ENCODE measurements at regions not wholly inside any gene's neighbourhood (a gene's known extent, or its start where the extent isn't known, plus 50 kb on each side); places are given as distances from the start of the nearest gene placed in this dataset.

GRCh38 chr6:9057937-9058336 lies 622.6 kb upstream of the SLC35B3 start:
- Histone ChIP-seq H3K9ac (ENCODE audit: insufficient read depth, low read depth, low read length) (no peak overlapping the region), H4K20me1 (ENCODE audit: insufficient read depth, low read length) (no peaks in the 10 kb centered on the region), H3K79me2 (ENCODE audit: insufficient read depth, low read length) (no peaks in the 10 kb centered on the region), H3K4me1 (ENCODE audit: insufficient read depth, low read length) (no peaks in the 10 kb centered on the region), H3K27me3 (ENCODE audit: control insufficient read depth in 1 of 2, insufficient read depth in 2 of 2, low read length in 2 of 2) (no peaks in the 10 kb centered on the region), H2AFZ (ENCODE audit: low read length) (no peak overlapping the region), H3K27ac (ENCODE audit: extremely low read length, insufficient read depth, low read length) (no peak overlapping the region), H3K36me3 (replicated peaks in 1 of 2; ENCODE audit: control insufficient read depth in 1 of 2, insufficient read depth in 2 of 2, low read length in 2 of 2) (no peaks in the 10 kb centered on the region), H3K4me2 (ENCODE audit: low read depth, low read length) (no peak overlapping the region), H3K4me3 (replicated peaks in 1 of 3; ENCODE audit: insufficient read depth in 1 of 3, low read depth in 2 of 3, low read length in 3 of 3) (no peak overlapping the region), H3K9me3 (ENCODE audit: low read length) (no peaks in the 10 kb centered on the region)
- ChIA-PET CTCF (ENCODE audit: low intra/inter-chr PET ratio, low total read pairs) (no interaction called here), POLR2A (no interaction called here)
- 3% methylated on average over 2 of the region's 2 CpGs for WGBS (ENCODE audit: low lambda C conversion rate)
- no peak for ATAC-seq
- no TSS peak for BruUV-seq (replicated peaks)
- no peak for FAIRE-seq
- no peak for DNase-seq (ENCODE audit: low spot score)
- in situ Hi-C loops (cut with HindIII; ENCODE audit: extremely low pct_ligation_motif_present, low pct_unique_long_range_greater_than_20kb) = no loop called here
- intact Hi-C loops (cut with micrococcal nuclease; ENCODE audit: unreplicated experiment) = no loop called here
- TF ChIP-seq SP4 (CRISPR knock-in tag; IDR thresholded peaks at IDR 0.05) = no peak
- no peak for TF ChIP-seq ZNF556 (CRISPR knock-in tag; IDR thresholded peaks at IDR 0.05; ENCODE audit: borderline replicate concordance)
- TF ChIP-seq RAD21 (CRISPR knock-in tag; IDR thresholded peaks at IDR 0.05) = no peak
- no peak for TF ChIP-seq ZNF672 (CRISPR knock-in tag; IDR thresholded peaks at IDR 0.05)
- TF ChIP-seq RAD51 (IDR thresholded peaks at IDR 0.05; ENCODE audit: borderline replicate concordance) = no peak
- TF ChIP-seq ZNF264 (CRISPR knock-in tag; IDR thresholded peaks at IDR 0.05) = no peak
- no peak for TF ChIP-seq PHF5A (CRISPR knock-in tag; IDR thresholded peaks at IDR 0.05; ENCODE audit: low read depth, unreplicated experiment)
- no peak for TF ChIP-seq HHEX (CRISPR knock-in tag; IDR thresholded peaks at IDR 0.05)
- no peak for TF ChIP-seq ISX (CRISPR knock-in tag; conservative IDR thresholded peaks at IDR 0.05)
- no peak for TF ChIP-seq MED13 (CRISPR knock-in tag; IDR thresholded peaks at IDR 0.05)
- TF ChIP-seq GPBP1L1 (CRISPR knock-in tag; IDR thresholded peaks at IDR 0.05) = no peak
- no peak for TF ChIP-seq ZNF331 (CRISPR knock-in tag; IDR thresholded peaks at IDR 0.05)
- no peak for TF ChIP-seq NRL (CRISPR knock-in tag; IDR thresholded peaks at IDR 0.05; ENCODE audit: borderline replicate concordance)
- TF ChIP-seq NCOA2 (CRISPR knock-in tag; IDR thresholded peaks at IDR 0.05) = no peak
- TF ChIP-seq ZNF768 (CRISPR knock-in tag; IDR thresholded peaks at IDR 0.05) = no peak
- no peak for TF ChIP-seq TBX3 (IDR thresholded peaks at IDR 0.05; ENCODE audit: borderline replicate concordance)

Data from HepG2 (cell line).